ENCODE measurements at regions not wholly inside any gene's neighbourhood (a gene's known extent, or its start where the extent isn't known, plus 50 kb on each side); places are given as distances from the start of the nearest gene placed in this dataset.

DNA sequence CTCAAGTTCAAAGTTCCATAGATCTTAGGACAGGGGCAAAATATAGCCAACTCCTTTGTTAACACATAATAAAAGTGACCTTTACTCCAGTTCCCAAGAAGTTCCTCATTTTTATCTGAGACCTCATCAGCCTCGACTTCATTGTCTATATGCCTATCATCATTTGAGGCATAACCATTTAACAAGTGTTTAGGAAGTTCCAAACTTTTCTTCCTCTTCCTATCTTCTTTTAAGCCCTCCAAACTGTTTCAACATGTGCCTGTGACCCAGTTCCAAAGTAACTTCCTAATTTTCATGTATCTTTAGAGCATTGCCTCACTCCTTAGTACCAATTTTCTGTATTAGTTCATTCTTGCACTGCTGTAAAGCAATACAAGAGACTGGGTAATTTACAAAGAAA, 569.1 kb downstream of the ANKRD7 start:
- Histone ChIP-seq H3K27me3 (ENCODE audit: insufficient read depth, low read depth) (no peaks in the 10 kb centered on the region), H3K9me3 (ENCODE audit: insufficient read depth, low read depth) (no peaks in the 10 kb centered on the region), H3K4me1 (replicated peaks; ENCODE audit: insufficient read depth) (no peaks in the 10 kb centered on the region), H3K36me3 (ENCODE audit: low read depth) (no peaks in the 10 kb centered on the region), H3F3A (ENCODE audit: insufficient read depth, low read depth) (no peaks in the 10 kb centered on the region), H3K4me2 (no peak overlapping the region), H3K4me3 (no peak overlapping the region), H3K27ac (no peak overlapping the region), H3K9me2 (ENCODE audit: insufficient read depth) (no peaks in the 10 kb centered on the region), H2AFZ (no peak overlapping the region), H4K20me1 (ENCODE audit: insufficient read depth) (no peaks in the 10 kb centered on the region), H3K79me2 (ENCODE audit: low read depth) (no peaks in the 10 kb centered on the region)
- ChIA-PET POLR2A (ENCODE audit: unreplicated experiment) (no interaction called here), CTCF (no interaction called here)
- TF ChIP-seq EZH2 (IDR thresholded peaks at IDR 0.05; ENCODE audit: low read depth) (no peak), CTCF (conservative IDR thresholded peaks at IDR 0.05) (no peak)
- DNase-seq: no peak
- intact Hi-C loops (cut with micrococcal nuclease; ENCODE audit: unreplicated experiment): no loop called here
- no TSS peak for BruUV-seq (replicated peaks)

DNA sequence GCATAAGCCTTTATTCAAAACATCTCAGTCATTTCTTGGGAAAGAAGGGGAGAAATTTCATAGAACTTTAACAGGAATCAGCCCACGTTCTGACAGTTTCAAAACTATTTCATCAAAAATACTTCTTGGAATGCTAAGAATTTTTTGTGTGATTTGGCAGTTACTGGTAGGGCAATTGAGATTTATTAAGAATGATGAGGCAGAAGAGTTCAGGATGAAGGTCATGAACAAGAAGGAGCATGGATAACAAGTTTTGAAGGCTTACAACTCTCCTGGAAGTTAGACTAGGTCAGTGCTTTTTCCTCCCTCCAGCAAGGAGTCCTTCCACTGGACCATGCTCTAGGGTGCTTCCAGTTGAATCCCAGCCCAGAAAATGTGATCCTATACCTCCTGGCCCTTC, 569.9 kb downstream of the ANKRD7 start:
- H3K27me3 ChIP-seq (ENCODE audit: insufficient read depth, low read depth): no peaks in the 10 kb centered on the region
- no peaks in the 10 kb centered on the region; the same call in 1 of the 2 replicates for H3K9me2 ChIP-seq (ENCODE audit: insufficient read depth)
- no peaks in the 10 kb centered on the region for H3K9me3 ChIP-seq (ENCODE audit: insufficient read depth, low read depth)
- H3K4me2 ChIP-seq: no peak overlapping the region
- intact Hi-C loops (cut with micrococcal nuclease; ENCODE audit: unreplicated experiment): no loop called here
- no peaks in the 10 kb centered on the region for H3K4me1 ChIP-seq (replicated peaks; ENCODE audit: insufficient read depth)
- H2AFZ ChIP-seq: no peak overlapping the region
- no peaks in the 10 kb centered on the region for H3F3A ChIP-seq (ENCODE audit: insufficient read depth, low read depth)
- no peak for DNase-seq
- no peak for TF ChIP-seq CTCF (conservative IDR thresholded peaks at IDR 0.05)
- no peak for TF ChIP-seq EZH2 (IDR thresholded peaks at IDR 0.05; ENCODE audit: low read depth)
- H3K36me3 ChIP-seq (ENCODE audit: low read depth): no peaks in the 10 kb centered on the region
- no TSS peak for BruUV-seq (replicated peaks)
- no peaks in the 10 kb centered on the region for H3K79me2 ChIP-seq (ENCODE audit: low read depth)
- ChIA-PET POLR2A (ENCODE audit: unreplicated experiment) (no interaction called here), CTCF (no interaction called here)
- H4K20me1 ChIP-seq (ENCODE audit: insufficient read depth): no peaks in the 10 kb centered on the region
- no peak overlapping the region for H3K4me3 ChIP-seq
- no peak overlapping the region for H3K27ac ChIP-seq

DNA sequence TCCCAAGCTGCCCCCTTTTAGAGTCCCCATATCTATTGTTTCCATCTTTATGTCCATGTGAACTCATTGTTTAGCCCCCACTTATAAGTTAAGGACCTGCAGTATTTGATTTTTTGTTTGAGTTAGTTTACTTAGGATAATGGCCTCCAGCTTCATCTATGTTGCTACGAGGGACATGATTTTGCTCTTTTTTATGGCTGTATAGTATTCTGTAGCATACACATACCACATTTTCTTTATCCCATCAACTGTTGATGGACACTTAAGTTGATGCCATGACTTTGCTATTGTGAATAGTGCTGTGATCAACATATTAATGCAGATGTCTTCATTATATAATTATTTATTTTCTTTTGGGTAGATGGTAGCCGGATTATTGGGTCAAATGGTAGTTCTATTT, 576.9 kb downstream of the ANKRD7 start:
- H4K20me1 ChIP-seq (ENCODE audit: insufficient read depth): no peaks in the 10 kb centered on the region
- H2AFZ ChIP-seq: no peak overlapping the region
- H3K27me3 ChIP-seq (ENCODE audit: insufficient read depth, low read depth): no peaks in the 10 kb centered on the region
- no peak overlapping the region for H3K4me3 ChIP-seq
- no peak overlapping the region for H3K4me2 ChIP-seq
- no peaks in the 10 kb centered on the region for H3F3A ChIP-seq (ENCODE audit: insufficient read depth, low read depth)
- DNase-seq: no peak
- intact Hi-C loops (cut with micrococcal nuclease; ENCODE audit: unreplicated experiment): no loop called here
- no peak overlapping the region for H3K27ac ChIP-seq
- no peak for TF ChIP-seq EZH2 (IDR thresholded peaks at IDR 0.05; ENCODE audit: low read depth)
- no peak for TF ChIP-seq CTCF (conservative IDR thresholded peaks at IDR 0.05)
- H3K36me3 ChIP-seq (ENCODE audit: low read depth): no peaks in the 10 kb centered on the region
- H3K79me2 ChIP-seq (ENCODE audit: low read depth): no peaks in the 10 kb centered on the region
- H3K4me1 ChIP-seq (replicated peaks; ENCODE audit: insufficient read depth): no peaks in the 10 kb centered on the region
- H3K9me2 ChIP-seq (ENCODE audit: insufficient read depth): no peaks in the 10 kb centered on the region; the same call in 1 of the 2 replicates
- ChIA-PET POLR2A (ENCODE audit: unreplicated experiment) (no interaction called here), CTCF (no interaction called here)
- H3K9me3 ChIP-seq (ENCODE audit: insufficient read depth, low read depth): no peaks in the 10 kb centered on the region
- no TSS peak for BruUV-seq (replicated peaks)
